Neural progenitor cell (in vitro differentiated cells): ENCODE measurements at regions not wholly inside any gene's neighbourhood (a gene's known extent, or its start where the extent isn't known, plus 50 kb on each side); places are given as distances from the start of the nearest gene placed in this dataset.
"Not testable (repeated sequence)": the region's sequence is repeated elsewhere in the genome, so short reads cannot be mapped to it uniquely, and the experiment has no call there.

Experiments
- EZH2 ChIP-seq: fragments of 200-600 bp; sonication (generic); IDR thresholded peaks from 2 replicates; pipeline ENCODE4 v1.6.1; 2017; ENCODE audit warnings: antibody characterized with exemption, mild to moderate bottlenecking, moderate library complexity
- TF ChIP-seq, protein P1 (sequence below): fragments of 200-600 bp; sonication (generic); IDR thresholded peaks from 2 replicates; pipeline ENCODE4 v1.5.1; 2017; ENCODE audit warnings: antibody characterized with exemption, mild to moderate bottlenecking

DNA sequence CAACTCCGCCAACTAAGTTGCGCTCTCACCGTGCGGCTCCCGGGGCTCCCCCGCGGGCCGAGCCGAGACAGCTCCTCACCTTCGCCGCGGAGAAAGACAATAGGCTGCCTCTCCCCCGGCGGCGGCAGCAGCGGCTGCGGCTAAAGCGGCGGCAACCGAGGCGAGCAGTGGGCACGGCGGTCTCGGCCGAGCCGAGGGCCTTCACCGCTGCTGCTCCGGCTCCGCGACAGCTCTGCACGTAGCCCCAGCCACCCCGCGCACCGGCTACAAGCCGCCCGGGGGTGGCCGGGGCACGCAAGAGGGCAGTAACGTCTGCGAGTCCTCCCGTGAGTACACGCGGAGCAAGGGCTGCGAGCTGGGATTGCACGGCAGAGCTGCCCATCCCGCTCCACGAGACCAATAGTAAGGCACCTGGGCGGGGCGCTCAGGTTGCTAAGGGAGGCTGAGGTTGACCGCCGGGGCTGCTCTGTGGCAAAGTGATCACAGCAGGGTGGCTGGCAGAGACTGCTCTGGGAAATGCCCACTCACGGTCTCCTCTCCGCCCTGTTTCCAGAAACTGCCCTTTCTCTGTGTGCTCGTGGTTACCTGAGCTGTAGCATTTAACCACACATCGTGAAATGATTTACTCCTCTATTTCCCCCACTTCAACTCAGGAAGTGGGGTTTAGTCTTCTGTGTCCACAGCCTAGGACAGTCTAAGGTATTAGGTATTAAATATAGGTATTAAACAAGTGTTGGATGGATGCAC lies 145.8 kb upstream of the AKAP13 start:
- not testable (repeated sequence) for TF ChIP-seq EZH2
- TF ChIP-seq, protein P1, sequence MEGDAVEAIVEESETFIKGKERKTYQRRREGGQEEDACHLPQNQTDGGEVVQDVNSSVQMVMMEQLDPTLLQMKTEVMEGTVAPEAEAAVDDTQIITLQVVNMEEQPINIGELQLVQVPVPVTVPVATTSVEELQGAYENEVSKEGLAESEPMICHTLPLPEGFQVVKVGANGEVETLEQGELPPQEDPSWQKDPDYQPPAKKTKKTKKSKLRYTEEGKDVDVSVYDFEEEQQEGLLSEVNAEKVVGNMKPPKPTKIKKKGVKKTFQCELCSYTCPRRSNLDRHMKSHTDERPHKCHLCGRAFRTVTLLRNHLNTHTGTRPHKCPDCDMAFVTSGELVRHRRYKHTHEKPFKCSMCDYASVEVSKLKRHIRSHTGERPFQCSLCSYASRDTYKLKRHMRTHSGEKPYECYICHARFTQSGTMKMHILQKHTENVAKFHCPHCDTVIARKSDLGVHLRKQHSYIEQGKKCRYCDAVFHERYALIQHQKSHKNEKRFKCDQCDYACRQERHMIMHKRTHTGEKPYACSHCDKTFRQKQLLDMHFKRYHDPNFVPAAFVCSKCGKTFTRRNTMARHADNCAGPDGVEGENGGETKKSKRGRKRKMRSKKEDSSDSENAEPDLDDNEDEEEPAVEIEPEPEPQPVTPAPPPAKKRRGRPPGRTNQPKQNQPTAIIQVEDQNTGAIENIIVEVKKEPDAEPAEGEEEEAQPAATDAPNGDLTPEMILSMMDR, result not testable (repeated sequence)
